Breast epithelium (tissue), 4 donors: ENCODE measurements at regions not wholly inside any gene's neighbourhood (a gene's known extent, or its start where the extent isn't known, plus 50 kb on each side); places are given as distances from the start of the nearest gene placed in this dataset.

Experiments
- DNase-seq, 2 donors: peaks; one replicate each; pipeline ENCODE4 v3.0.0-alpha.2; 2019; ENCODE audit warnings: low spot score in 2 of 2
- H3K27ac ChIP-seq, 2 donors: fragments of 200-600 bp; sonication (generic) in 1 of 2; one replicate each; pipeline ENCODE4 v1.5.1; 2016 to 2019; ENCODE audit warnings: mild to moderate bottlenecking in 1 of 2
- H3K27me3 ChIP-seq, 2 donors: fragments of 200-600 bp; sonication (generic) in 1 of 2; one replicate each; pipeline versions ENCODE4 v1.5.1 to v1.6.0; 2017 to 2019; ENCODE audit warnings: control low read depth in 1 of 2, mild to moderate bottlenecking in 1 of 2
- H3K36me3 ChIP-seq: fragments of 200-600 bp; one replicate; pipeline ENCODE4 v1.5.1; 2019
- H3K4me1 ChIP-seq, 2 donors: fragments of 200-600 bp; sonication (generic); one replicate each; pipeline ENCODE4 v1.5.1; 2016 to 2019; ENCODE audit warnings: control low read depth in 1 of 2
- H3K4me3 ChIP-seq, 3 donors: fragments of 200-600 bp; sonication (generic); 1 replicate in 2 of 3; 2 replicates in 1 of 3; pipeline ENCODE4 v1.5.1; 2016 to 2019; ENCODE audit warnings: mild to moderate bottlenecking in 3 of 3, moderate library complexity in 2 of 3
- H3K9me3 ChIP-seq, 2 donors: fragments of 200-600 bp; sonication (generic) in 1 of 2; one replicate each; pipeline ENCODE4 v1.5.1; 2016 to 2019; ENCODE audit warnings: control low read depth in 1 of 2
- CTCF ChIP-seq, 3 donors: fragments of 450-650 bp; IDR thresholded peaks; one replicate each; pipeline ENCODE4 v1.5.1; 2016 to 2017; ENCODE audit warnings: antibody characterized with exemption in 3 of 3, mild to moderate bottlenecking in 3 of 3, moderate library complexity in 3 of 3
- POLR2A ChIP-seq: fragments of 450-650 bp; IDR thresholded peaks from one replicate; pipeline ENCODE4 v1.6.1; 2016; ENCODE audit warnings: antibody characterized with exemption, mild to moderate bottlenecking, moderate library complexity
- POLR2AphosphoS5 ChIP-seq, 3 donors: sonication (generic); formaldehyde crosslinking; IDR thresholded peaks; one replicate each; pipeline ENCODE4 v1.6.1; 2017; ENCODE audit warnings: antibody characterized with exemption in 3 of 3
- intact Hi-C: fragments of 100-400 bp; cut with DNase I; formaldehyde crosslinking; loops from one replicate; pipeline ENCODE4 v1.15.1; 2023; ENCODE audit warnings: low total_unique reads

DNA sequence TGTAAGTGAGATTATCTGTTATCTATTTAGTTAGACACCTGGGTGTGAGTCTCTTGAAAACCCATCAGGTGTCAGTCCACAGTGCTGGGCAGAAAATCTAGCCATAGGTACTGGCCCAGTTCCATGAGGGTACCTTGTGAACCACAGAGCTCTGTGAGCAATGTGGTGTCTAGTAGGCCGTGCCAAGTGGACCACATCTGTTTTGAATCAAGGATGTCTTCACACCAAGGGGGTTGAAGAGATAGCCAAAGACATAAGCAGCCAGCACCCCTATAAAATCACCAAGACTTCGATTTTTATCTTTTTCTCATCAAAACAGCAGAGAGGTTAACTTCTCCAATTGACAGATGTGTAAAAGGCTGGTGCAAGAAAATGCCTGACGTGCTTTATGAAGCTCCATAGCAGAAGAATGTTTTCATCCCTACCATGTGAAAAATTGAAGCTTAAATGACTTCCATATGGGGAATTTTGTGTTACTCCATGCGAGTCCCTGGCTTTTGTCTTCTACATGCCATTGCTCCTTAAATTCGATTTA, 368.7 kb downstream of the HAO1 start:
- Histone ChIP-seq H3K9me3 (no peaks in the 10 kb centered on the region), H3K27ac (no peak overlapping the region), H3K36me3 (no peaks in the 10 kb centered on the region), H3K4me1 (no peaks in the 10 kb centered on the region), H3K4me3 (no peak overlapping the region), H3K27me3 (no peaks in the 10 kb centered on the region)
- no peak for DNase-seq
- intact Hi-C loops: loop anchor here (5.0 kb wide), 1 partner anchor 819 kb away; no protein-coding TSS in a partner anchor
- TF ChIP-seq CTCF (IDR thresholded peaks at IDR 0.05) (no peak), POLR2A (no peak), POLR2AphosphoS5 (IDR thresholded peaks at IDR 0.05) (no peak)

GRCh38 chr20:7579888-7580287, 360.4 kb downstream of the HAO1 start:
- Histone ChIP-seq H3K27me3 (no peaks in the 10 kb centered on the region), H3K27ac (no peak overlapping the region), H3K36me3 (no peaks in the 10 kb centered on the region), H3K4me3 (no peak overlapping the region), H3K4me1 (no peaks in the 10 kb centered on the region), H3K9me3 (no peaks in the 10 kb centered on the region)
- TF ChIP-seq CTCF (IDR thresholded peaks at IDR 0.05): no peak
- no peak for DNase-seq
- intact Hi-C loops: loop anchor here (5.0 kb wide), 1 partner anchor 1418 kb away; no protein-coding TSS in a partner anchor

GRCh38 chr20:7585126-7585679, 355.1 kb downstream of the HAO1 start:
- Histone ChIP-seq H3K27me3 (no peaks in the 10 kb centered on the region), H3K4me1 (no peaks in the 10 kb centered on the region), H3K9me3 (no peaks in the 10 kb centered on the region), H3K4me3 (no peak overlapping the region), H3K27ac (no peak overlapping the region), H3K36me3 (no peaks in the 10 kb centered on the region)
- DNase-seq: no peak
- TF ChIP-seq CTCF (IDR thresholded peaks at IDR 0.05) (no peak), POLR2A (no peak), POLR2AphosphoS5 (IDR thresholded peaks at IDR 0.05) (no peak)
- intact Hi-C loops: loop anchor here (2.0 kb wide), 1 partner anchor 32 kb away; no protein-coding TSS in a partner anchor

- Histone ChIP-seq H3K9me3 (no peaks in the 10 kb centered on the region), H3K4me3 (no peak overlapping the region), H3K27me3 (no peaks in the 10 kb centered on the region), H3K4me1 (no peaks in the 10 kb centered on the region), H3K27ac (no peak overlapping the region), H3K36me3 (no peaks in the 10 kb centered on the region)
- no peak for DNase-seq
- TF ChIP-seq POLR2A: no peak
- TF ChIP-seq CTCF (IDR thresholded peaks at IDR 0.05): no peak
- TF ChIP-seq POLR2AphosphoS5 (IDR thresholded peaks at IDR 0.05): no peak
- intact Hi-C loops: no loop called here
These were observed 353.8 kb downstream of the HAO1 start for GRCh38 chr20:7586481-7586880.

DNA sequence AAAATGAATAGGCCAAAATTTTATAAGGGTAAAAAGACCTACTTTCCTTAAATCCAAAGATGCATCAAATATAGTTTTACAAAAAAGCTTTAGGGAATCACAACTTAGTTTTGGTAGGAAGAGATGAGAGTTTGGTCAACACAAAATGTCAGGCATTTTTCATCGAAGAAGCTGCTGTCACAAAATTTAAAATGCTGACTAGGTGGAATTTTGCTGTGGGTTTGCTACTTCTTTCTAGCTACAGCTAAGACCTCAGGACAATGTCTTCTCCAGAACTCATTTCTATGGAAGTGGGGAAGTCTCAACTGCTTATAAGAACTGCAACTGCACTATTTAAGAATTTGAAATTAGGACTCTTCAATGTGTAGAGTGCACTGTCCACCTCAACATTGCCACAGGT, 351.1 kb downstream of the HAO1 start:
- Histone ChIP-seq H3K9me3 (peaks cover 0 to 7% of the 10 kb centered on the region in 2 donors), H3K27ac (no peak overlapping the region), H3K4me1 (no peaks in the 10 kb centered on the region), H3K27me3 (no peaks in the 10 kb centered on the region), H3K4me3 (no peak overlapping the region), H3K36me3 (no peaks in the 10 kb centered on the region)
- intact Hi-C loops: no loop called here
- no peak for DNase-seq
- no peak for TF ChIP-seq POLR2A
- no peak for TF ChIP-seq CTCF (IDR thresholded peaks at IDR 0.05)
- no peak for TF ChIP-seq POLR2AphosphoS5 (IDR thresholded peaks at IDR 0.05)
